SU-DHL-6 (cell line): ENCODE measurements at regions not wholly inside any gene's neighbourhood (a gene's known extent, or its start where the extent isn't known, plus 50 kb on each side); places are given as distances from the start of the nearest gene placed in this dataset.

ENCODE experiments used
- CTCF ChIP-seq: fragments of 200-600 bp; sonication (generic); IDR thresholded peaks from one replicate; pipeline ENCODE4 v1.5.1; 2017; ENCODE audit warnings: antibody characterized with exemption, mild to moderate bottlenecking, low read length, moderate library complexity; ENCODE audit not compliant: insufficient read depth, poor library complexity, severe bottlenecking
- EZH2phosphoT487 ChIP-seq: fragments of 200-600 bp; sonication (generic), shearing (Covaris generic); conservative IDR thresholded peaks from 2 replicates; pipeline ENCODE4 v1.6.1; 2018; ENCODE audit warnings: mild to moderate bottlenecking, antibody characterized with exemption, low read length, moderate library complexity, mixed read lengths

GRCh38 chr3:177338697-177339219, 141.5 kb upstream of the TBL1XR1 start:
- no peak for TF ChIP-seq CTCF
- TF ChIP-seq EZH2phosphoT487 = no peak
